ENCODE measurements at regions not wholly inside any gene's neighbourhood (a gene's known extent, or its start where the extent isn't known, plus 50 kb on each side); places are given as distances from the start of the nearest gene placed in this dataset.

DNA sequence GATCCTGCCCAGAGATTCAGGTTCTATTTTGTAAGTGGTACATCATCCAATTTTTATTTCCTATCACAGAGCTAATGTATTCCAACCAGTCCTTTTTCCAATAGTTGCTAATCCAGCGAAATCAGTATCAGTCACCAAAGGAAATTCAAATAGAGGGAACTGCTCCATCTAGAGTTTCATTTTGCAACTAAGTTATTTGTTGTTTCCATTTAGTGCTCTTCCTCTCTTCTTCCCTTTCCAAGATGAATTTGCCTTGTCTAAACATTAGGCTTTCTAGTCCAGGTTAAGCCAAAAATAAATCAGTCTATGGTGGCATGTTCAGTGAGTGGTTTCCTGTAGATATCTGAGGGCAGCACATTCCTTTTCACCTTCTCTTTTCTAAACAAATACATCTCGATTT is 79.8 kb upstream of the SPATA31D4 start:
- H3K36me3 Mint-ChIP-seq (ENCODE audit: insufficient read depth, unreplicated experiment): no peaks in the 10 kb centered on the region
- H3K27ac Mint-ChIP-seq (ENCODE audit: unreplicated experiment): no peak overlapping the region
- no peaks in the 10 kb centered on the region for H3K9me3 Mint-ChIP-seq (ENCODE audit: low read depth, unreplicated experiment)
- no peaks in the 10 kb centered on the region for H3K4me1 Mint-ChIP-seq (ENCODE audit: low read depth, unreplicated experiment)
- CTCF ChIA-PET: no interaction called here
- H3K27me3 Mint-ChIP-seq (ENCODE audit: unreplicated experiment): no peaks in the 10 kb centered on the region
- peak; percentile 15 for TF ChIP-seq CTCF (IDR thresholded peaks at IDR 0.05; ENCODE audit: unreplicated experiment)
- no peak for DNase-seq
- intact Hi-C loops (cut with micrococcal nuclease; ENCODE audit: unreplicated experiment): loop anchor here (10.0 kb wide), 2 partner anchors 134 to 294 kb away; no protein-coding TSS in a partner anchor
- no peak overlapping the region for H3K4me3 Mint-ChIP-seq (ENCODE audit: low read depth, unreplicated experiment)
- no TSS peak for BruUV-seq (replicated peaks)

DNA sequence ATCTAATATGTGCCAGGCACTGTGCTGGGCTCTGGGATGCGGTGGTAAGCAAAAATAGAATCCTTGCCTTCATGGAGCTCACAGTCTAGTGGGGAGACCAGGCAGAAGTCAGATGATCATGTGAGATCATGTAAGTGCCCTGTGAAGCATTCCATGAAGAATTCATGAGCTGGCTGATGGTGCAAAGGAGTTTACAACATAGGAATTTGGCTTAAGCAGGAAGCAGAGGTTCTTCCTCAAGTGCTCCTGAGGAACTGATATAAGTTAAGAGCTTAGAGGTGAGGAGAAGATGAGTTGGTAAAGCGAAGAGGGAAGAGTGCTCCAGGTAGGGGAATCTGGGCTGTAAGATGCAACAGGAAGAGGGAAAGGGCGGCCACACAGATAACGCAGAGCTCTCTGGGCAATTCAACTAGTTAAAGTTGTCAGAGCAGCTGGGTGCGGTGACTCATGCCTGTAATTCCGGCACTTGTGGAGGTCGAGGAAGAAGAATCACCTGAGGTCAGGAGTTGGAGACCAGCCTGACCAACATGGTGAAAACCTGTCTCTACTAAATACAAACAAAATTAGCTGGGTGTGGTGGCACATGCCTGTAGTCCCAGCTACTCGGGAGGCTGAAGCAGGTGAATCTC is 78.5 kb upstream of the SPATA31D4 start:
- H3K4me3 Mint-ChIP-seq (ENCODE audit: low read depth, unreplicated experiment): no peak overlapping the region
- H3K27ac Mint-ChIP-seq (ENCODE audit: unreplicated experiment): no peak overlapping the region
- no peaks in the 10 kb centered on the region for H3K9me3 Mint-ChIP-seq (ENCODE audit: low read depth, unreplicated experiment)
- H3K27me3 Mint-ChIP-seq (ENCODE audit: unreplicated experiment): no peaks in the 10 kb centered on the region
- H3K36me3 Mint-ChIP-seq (ENCODE audit: insufficient read depth, unreplicated experiment): no peaks in the 10 kb centered on the region
- CTCF ChIA-PET: no interaction called here
- peak; percentile 21 for DNase-seq
- no TSS peak for BruUV-seq (replicated peaks)
- no peak for TF ChIP-seq CTCF (IDR thresholded peaks at IDR 0.05; ENCODE audit: unreplicated experiment)
- intact Hi-C loops (cut with micrococcal nuclease; ENCODE audit: unreplicated experiment): loop anchor here (10.0 kb wide), 2 partner anchors 135 to 295 kb away; no protein-coding TSS in a partner anchor
- H3K4me1 Mint-ChIP-seq (ENCODE audit: low read depth, unreplicated experiment): no peaks in the 10 kb centered on the region

DNA sequence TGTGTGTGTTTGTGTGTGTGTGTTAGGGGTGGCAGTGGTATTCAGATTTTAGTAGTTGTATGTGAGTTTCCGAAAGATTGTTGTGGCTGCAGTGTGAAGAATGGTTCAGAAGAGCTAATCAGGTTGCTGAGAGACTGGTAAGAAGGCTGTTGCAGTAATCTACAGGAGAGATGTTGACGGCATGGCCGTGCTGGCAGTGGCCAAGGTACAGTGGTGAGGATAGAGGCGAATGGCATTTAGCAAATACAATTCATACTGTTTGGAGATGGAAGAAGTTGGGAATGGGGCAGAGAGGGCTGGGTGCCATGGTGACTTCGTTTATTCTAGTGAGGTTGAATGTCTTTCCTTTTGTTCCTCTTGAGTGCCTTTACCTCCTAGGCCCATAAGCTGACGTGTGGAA is 77.5 kb upstream of the SPATA31D4 start:
- no peak for TF ChIP-seq CTCF (IDR thresholded peaks at IDR 0.05; ENCODE audit: unreplicated experiment)
- DNase-seq: no peak
- Mint-ChIP-seq H3K4me3 (ENCODE audit: low read depth, unreplicated experiment) (no peak overlapping the region), H3K27ac (ENCODE audit: unreplicated experiment) (no peak overlapping the region), H3K4me1 (ENCODE audit: low read depth, unreplicated experiment) (no peaks in the 10 kb centered on the region), H3K9me3 (ENCODE audit: low read depth, unreplicated experiment) (no peaks in the 10 kb centered on the region), H3K27me3 (ENCODE audit: unreplicated experiment) (no peaks in the 10 kb centered on the region), H3K36me3 (ENCODE audit: insufficient read depth, unreplicated experiment) (no peaks in the 10 kb centered on the region)
- no TSS peak for BruUV-seq (replicated peaks)
- CTCF ChIA-PET: no interaction called here
- intact Hi-C loops (cut with micrococcal nuclease; ENCODE audit: unreplicated experiment): no loop called here

- no peaks in the 10 kb centered on the region for H3K4me1 Mint-ChIP-seq (ENCODE audit: low read depth, unreplicated experiment)
- no peak for TF ChIP-seq CTCF (IDR thresholded peaks at IDR 0.05; ENCODE audit: unreplicated experiment)
- no peak overlapping the region for H3K27ac Mint-ChIP-seq (ENCODE audit: unreplicated experiment)
- intact Hi-C loops (cut with micrococcal nuclease; ENCODE audit: unreplicated experiment): no loop called here
- BruUV-seq (replicated peaks): no TSS peak
- no peaks in the 10 kb centered on the region for H3K27me3 Mint-ChIP-seq (ENCODE audit: unreplicated experiment)
- no peaks in the 10 kb centered on the region for H3K9me3 Mint-ChIP-seq (ENCODE audit: low read depth, unreplicated experiment)
- H3K36me3 Mint-ChIP-seq (ENCODE audit: insufficient read depth, unreplicated experiment): no peaks in the 10 kb centered on the region
- no peak for DNase-seq
- no peak overlapping the region for H3K4me3 Mint-ChIP-seq (ENCODE audit: low read depth, unreplicated experiment)
- CTCF ChIA-PET: no interaction called here
Observed at GRCh38 chr9:81851340-81851739, 76.9 kb upstream of the SPATA31D4 start.
